Activated naive CD4-positive, alpha-beta T cell treated with anti-CD3 and anti-CD28 coated beads, Interleukin-2, amount 50 U/mL, for 16 hours (primary cell): ENCODE measurements at regions not wholly inside any gene's neighbourhood (a gene's known extent, or its start where the extent isn't known, plus 50 kb on each side); places are given as distances from the start of the nearest gene placed in this dataset.
"Not testable (repeated sequence)": the region's sequence is repeated elsewhere in the genome, so short reads cannot be mapped to it uniquely, and the experiment has no call there.

Experiments used
- DNase-seq: peaks from one replicate; pipeline ENCODE4 v3.0.0-alpha.2; 2020

- no peak for DNase-seq
Measured at GRCh38 chr12:67539946-67540345, 108.6 kb upstream of the DYRK2 start.

- no peak for DNase-seq
Measured at GRCh38 chr12:67540920-67541624, 107.5 kb upstream of the DYRK2 start.

GRCh38 chr12:67541625-67541991, 106.9 kb upstream of the DYRK2 start:
- no peak for DNase-seq

- no peak for DNase-seq
Measured at GRCh38 chr12:67543021-67543770, 105.3 kb upstream of the DYRK2 start.

GRCh38 chr12:67545298-67545697, 103.2 kb upstream of the DYRK2 start:
- no peak for DNase-seq

- no peak for DNase-seq
Measured at GRCh38 chr12:67546746-67547145, 101.8 kb upstream of the DYRK2 start.

GRCh38 chr12:67555075-67555717, 93.3 kb upstream of the DYRK2 start:
- DNase-seq, result not testable (repeated sequence)

GRCh38 chr12:67558775-67559174, 89.8 kb upstream of the DYRK2 start:
- DNase-seq, result no peak

- DNase-seq, result no peak
Measured at GRCh38 chr12:67559751-67560150, 88.8 kb upstream of the DYRK2 start.

- no peak for DNase-seq
Measured at GRCh38 chr12:67562513-67563287, 85.8 kb upstream of the DYRK2 start.

GRCh38 chr12:67568055-67568454, 80.5 kb upstream of the DYRK2 start:
- DNase-seq, result no peak

GRCh38 chr12:67572492-67572891, 76.1 kb upstream of the DYRK2 start:
- no peak for DNase-seq

GRCh38 chr12:67573566-67573965, 75.0 kb upstream of the DYRK2 start:
- no peak for DNase-seq

GRCh38 chr12:67578976-67579661, 69.4 kb upstream of the DYRK2 start:
- DNase-seq, result no peak

- no peak for DNase-seq
Measured at GRCh38 chr12:67579662-67580003, 68.9 kb upstream of the DYRK2 start.

GRCh38 chr12:67582238-67582834, 66.2 kb upstream of the DYRK2 start:
- no peak for DNase-seq

- no peak for DNase-seq
Measured at GRCh38 chr12:67582844-67583243, 65.7 kb upstream of the DYRK2 start.

- no peak for DNase-seq
Measured at GRCh38 chr12:67586951-67587350, 61.6 kb upstream of the DYRK2 start.

- DNase-seq, result no peak
Measured at GRCh38 chr12:67589078-67589477, 59.5 kb upstream of the DYRK2 start.

GRCh38 chr12:67590149-67590790, 58.3 kb upstream of the DYRK2 start:
- DNase-seq, result no peak

- no peak for DNase-seq
Measured at GRCh38 chr12:67592228-67593011, 56.1 kb upstream of the DYRK2 start.
